Gastroesophageal sphincter (tissue), 4 donors: ENCODE measurements at regions not wholly inside any gene's neighbourhood (a gene's known extent, or its start where the extent isn't known, plus 50 kb on each side); places are given as distances from the start of the nearest gene placed in this dataset.

ENCODE experiments used
- ATAC-seq: fragments of 150-250 bp; one replicate; pipeline ENCODE4 v1.9.1; 2016; ENCODE audit warnings: mild to moderate bottlenecking, moderate library complexity
- H3K27ac ChIP-seq, 4 donors: fragments of 200-600 bp; sonication (generic) in 3 of 4; 1 replicate in 3 of 4; 2 replicates in 1 of 4; pipeline ENCODE4 v1.5.1; 2016 to 2019
- H3K27me3 ChIP-seq: fragments of 200-600 bp; sonication (generic); one replicate; pipeline ENCODE4 v1.5.1; 2019
- H3K36me3 ChIP-seq, 2 donors: fragments of 200-600 bp; sonication (generic); one replicate each; pipeline ENCODE4 v1.5.1; 2019; ENCODE audit warnings: control low read depth in 1 of 2
- H3K4me1 ChIP-seq, 3 donors: fragments of 200-600 bp; sonication (generic); 1 replicate in 2 of 3; 2 replicates in 1 of 3; pipeline ENCODE4 v1.5.1; 2016 to 2019; ENCODE audit warnings: control low read depth in 2 of 3
- H3K4me3 ChIP-seq, 2 donors: fragments of 200-600 bp; sonication (generic); one replicate each; pipeline ENCODE4 v1.5.1; 2019; ENCODE audit warnings: mild to moderate bottlenecking in 1 of 2, moderate library complexity in 1 of 2
- H3K9me3 ChIP-seq, 3 donors: fragments of 200-600 bp; sonication (generic); one replicate each; pipeline ENCODE4 v1.5.1; 2017 to 2019; ENCODE audit warnings: control low read depth in 2 of 3
- CTCF ChIP-seq, 4 experiments: fragments of 200-600 bp in 2 of 4; fragments of 450-650 bp in 2 of 4; sonication (generic) in 1 of 4; IDR thresholded peaks; one replicate each; pipeline ENCODE4 v1.5.1; 2017 to 2019; ENCODE audit warnings: antibody characterized with exemption in 4 of 4, mild to moderate bottlenecking in 2 of 4, moderate library complexity in 2 of 4
- EP300 ChIP-seq: sonication (generic); formaldehyde crosslinking; IDR thresholded peaks from one replicate; pipeline ENCODE4 v1.6.1; 2017; ENCODE audit warnings: antibody characterized with exemption, mild to moderate bottlenecking
- POLR2A ChIP-seq, 2 donors: fragments of 450-650 bp; IDR thresholded peaks; one replicate each; pipeline ENCODE4 v1.6.1; 2017; ENCODE audit warnings: antibody characterized with exemption in 2 of 2, mild to moderate bottlenecking in 2 of 2, moderate library complexity in 1 of 2
- POLR2AphosphoS5 ChIP-seq: sonication (generic); formaldehyde crosslinking; IDR thresholded peaks from one replicate; pipeline ENCODE4 v1.6.1; 2017; ENCODE audit warnings: antibody characterized with exemption
- WGBS, 2 donors: methylation state at CpG; one replicate each; pipeline ENCODE4 v1.1.5; 2018; ENCODE audit warnings: low coverage in 1 of 2; 5-methylcytosine and 5-hydroxymethylcytosine counted together

GRCh38 chr15:96135166-96136093 is 195.1 kb upstream of the NR2F2 start:
- no peak for ATAC-seq
- no peaks in the 10 kb centered on the region for H3K4me1 ChIP-seq
- no peaks in the 10 kb centered on the region for H3K9me3 ChIP-seq
- no peaks in the 10 kb centered on the region for H3K27me3 ChIP-seq
- TF ChIP-seq POLR2AphosphoS5 = no peak
- TF ChIP-seq EP300 = no peak
- TF ChIP-seq POLR2A (IDR thresholded peaks at IDR 0.05) = no peak
- TF ChIP-seq CTCF (IDR thresholded peaks at IDR 0.05) = no peak
- H3K27ac ChIP-seq = no peak overlapping the region
- WGBS, 2 donors = 93 to 95% methylated on average over 8 to 30 of the region's 36 CpGs
- no peak overlapping the region for H3K4me3 ChIP-seq
- H3K36me3 ChIP-seq = no peaks in the 10 kb centered on the region

GRCh38 chr15:96138985-96139384 is 191.5 kb upstream of the NR2F2 start:
- H3K27ac ChIP-seq = no peak overlapping the region
- H3K36me3 ChIP-seq = no peaks in the 10 kb centered on the region
- no peak for ATAC-seq
- TF ChIP-seq CTCF (IDR thresholded peaks at IDR 0.05) (no peak), EP300 (no peak), POLR2A (IDR thresholded peaks at IDR 0.05) (no peak), POLR2AphosphoS5 (no peak)
- H3K4me1 ChIP-seq = peaks cover 0 to 6% (median 0%) of the 10 kb centered on the region in 3 donors
- no peak overlapping the region for H3K4me3 ChIP-seq
- H3K9me3 ChIP-seq = no peaks in the 10 kb centered on the region
- H3K27me3 ChIP-seq = no peaks in the 10 kb centered on the region

GRCh38 chr15:96142498-96142897 is 188.0 kb upstream of the NR2F2 start:
- WGBS, 2 donors = 59 to 69% methylated on average over 4 to 5 of the region's 5 CpGs
- TF ChIP-seq POLR2AphosphoS5 (no peak), EP300 (no peak), CTCF (IDR thresholded peaks at IDR 0.05) (no peak), POLR2A (IDR thresholded peaks at IDR 0.05) (no peak)
- H3K9me3 ChIP-seq = no peaks in the 10 kb centered on the region
- H3K36me3 ChIP-seq = no peaks in the 10 kb centered on the region
- no peak overlapping the region for H3K4me3 ChIP-seq
- no peaks in the 10 kb centered on the region for H3K27me3 ChIP-seq
- H3K4me1 ChIP-seq = peaks cover 0 to 6% (median 0%) of the 10 kb centered on the region in 3 donors
- ATAC-seq = no peak
- H3K27ac ChIP-seq = no peak overlapping the region

- 78 to 93% methylated on average over 2 of the region's 2 CpGs for WGBS, 2 donors
- no peaks in the 10 kb centered on the region for H3K27me3 ChIP-seq
- TF ChIP-seq EP300 (no peak), CTCF (IDR thresholded peaks at IDR 0.05) (no peak), POLR2A (IDR thresholded peaks at IDR 0.05) (no peak), POLR2AphosphoS5 (no peak)
- no peak for ATAC-seq
- H3K36me3 ChIP-seq = no peaks in the 10 kb centered on the region
- H3K4me3 ChIP-seq = no peak overlapping the region
- H3K9me3 ChIP-seq = no peaks in the 10 kb centered on the region
- peaks cover 0 to 6% (median 0%) of the 10 kb centered on the region in 3 donors for H3K4me1 ChIP-seq
- no peak overlapping the region for H3K27ac ChIP-seq
Observed at GRCh38 chr15:96144734-96145133, 185.8 kb upstream of the NR2F2 start.

- Histone ChIP-seq H3K4me1 (peaks cover 0 to 6% (median 0%) of the 10 kb centered on the region in 3 donors), H3K4me3 (no peak overlapping the region), H3K27me3 (no peaks in the 10 kb centered on the region), H3K36me3 (no peaks in the 10 kb centered on the region), H3K9me3 (no peaks in the 10 kb centered on the region), H3K27ac (no peak overlapping the region)
- ATAC-seq = no peak
- no peak for TF ChIP-seq POLR2A (IDR thresholded peaks at IDR 0.05)
- WGBS, 2 donors = 86 to 90% methylated on average over 6 of the region's 6 CpGs
Observed at GRCh38 chr15:96146726-96147125, 183.8 kb upstream of the NR2F2 start.
